NT2/D1 (cell line): ENCODE measurements at regions not wholly inside any gene's neighbourhood (a gene's known extent, or its start where the extent isn't known, plus 50 kb on each side); places are given as distances from the start of the nearest gene placed in this dataset.

Source experiments
- DNase-seq: peaks from one replicate; pipeline ENCODE4 v3.0.0-alpha.2; 2011; ENCODE audit warnings: low read depth, low spot score
- H3K27me3 ChIP-seq: 2 replicates; pipeline ENCODE4 v1.6.0; 2011; ENCODE audit warnings: mild to moderate bottlenecking; ENCODE audit not compliant: insufficient read length, insufficient read depth
- H3K36me3 ChIP-seq: 2 replicates; pipeline ENCODE4 v1.6.1; 2011; ENCODE audit warnings: mild to moderate bottlenecking, low read length, mixed read lengths; ENCODE audit not compliant: insufficient read depth, insufficient read length
- H3K4me1 ChIP-seq: 2 replicates; pipeline ENCODE4 v1.5.1; 2011; ENCODE audit not compliant: insufficient read depth, insufficient read length
- H3K4me3 ChIP-seq: 2 replicates; pipeline ENCODE4 v1.5.1; 2011; ENCODE audit warnings: low read depth; ENCODE audit not compliant: insufficient read length
- H3K9ac ChIP-seq: 2 replicates; pipeline ENCODE4 v1.6.0; 2011; ENCODE audit warnings: low read depth; ENCODE audit not compliant: insufficient read length
- H3K9me3 ChIP-seq: 2 replicates; pipeline ENCODE4 v1.5.1; 2011; ENCODE audit warnings: mild to moderate bottlenecking, low read length; ENCODE audit not compliant: insufficient read depth
- SUZ12 ChIP-seq: IDR thresholded peaks from 2 replicates; pipeline ENCODE4 v1.6.1; 2011; ENCODE audit not compliant: insufficient read length, insufficient read depth; ENCODE audit errors: extremely low read depth
- YY1 ChIP-seq: IDR thresholded peaks from 2 replicates; pipeline ENCODE4 v1.6.1; 2011; ENCODE audit not compliant: insufficient read length, insufficient read depth
- ZNF274 ChIP-seq: IDR thresholded peaks from 2 replicates; pipeline ENCODE4 v1.6.1; 2011; ENCODE audit warnings: mild to moderate bottlenecking, low read depth, low read length

DNA sequence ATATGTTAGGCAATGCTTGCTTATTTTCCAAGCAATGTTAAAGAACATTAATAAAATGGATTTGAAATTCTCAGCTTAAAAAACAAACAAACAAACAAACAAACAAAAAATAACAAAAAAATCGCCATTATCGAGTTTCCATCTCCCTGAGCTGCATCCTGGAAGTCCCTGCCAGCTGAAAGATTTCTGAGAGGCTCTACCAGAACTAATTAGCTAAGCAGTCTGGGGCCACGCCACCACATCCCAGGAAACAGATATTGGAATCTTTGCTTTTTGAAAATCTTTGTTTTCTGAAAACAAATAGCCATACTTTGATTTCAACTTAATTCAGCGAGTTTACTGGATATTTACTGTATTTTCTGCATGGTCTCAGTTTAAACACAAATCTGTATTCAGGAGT is 143.6 kb downstream of the LSMEM1 start:
- TF ChIP-seq ZNF274 (no peak), SUZ12 (no peak), YY1 (no peak)
- H3K4me3 ChIP-seq: no peak overlapping the region
- H3K4me1 ChIP-seq: no peaks in the 10 kb centered on the region

DNA sequence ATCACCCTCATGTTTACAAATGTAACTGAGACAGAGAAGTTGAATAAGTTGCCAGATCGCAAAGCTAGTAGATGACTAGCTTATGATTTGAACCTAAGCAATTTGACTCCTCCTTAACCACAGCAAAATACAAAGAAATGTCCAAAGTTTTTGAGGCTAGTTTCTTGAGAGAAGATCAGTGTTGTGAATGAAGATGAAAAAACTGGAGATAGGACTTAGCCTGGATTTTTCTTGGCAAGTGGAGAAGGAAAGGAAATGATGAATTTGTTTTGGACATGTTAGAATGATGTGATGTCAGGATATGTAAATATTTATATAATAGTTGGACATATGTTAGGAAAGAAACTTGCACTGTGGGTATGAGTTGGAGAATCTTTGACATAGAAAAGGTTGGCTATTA is 149.8 kb downstream of the LSMEM1 start:
- Histone ChIP-seq H3K9me3 (no peaks in the 10 kb centered on the region), H3K4me3 (no peak overlapping the region), H3K4me1 (no peaks in the 10 kb centered on the region), H3K9ac (no peak overlapping the region), H3K27me3 (no peaks in the 10 kb centered on the region), H3K36me3 (no peaks in the 10 kb centered on the region)
- TF ChIP-seq ZNF274 (no peak), YY1 (no peak), SUZ12 (no peak)
- no peak for DNase-seq

More for the DNA sequence above, 143.6 kb downstream of the LSMEM1 start:
- no peaks in the 10 kb centered on the region for H3K36me3 ChIP-seq
- no peak for DNase-seq
- no peaks in the 10 kb centered on the region for H3K27me3 ChIP-seq
- no peaks in the 10 kb centered on the region for H3K9me3 ChIP-seq
- H3K9ac ChIP-seq: no peak overlapping the region

- Histone ChIP-seq H3K4me3 (no peak overlapping the region), H3K4me1 (no peaks in the 10 kb centered on the region), H3K36me3 (no peaks in the 10 kb centered on the region), H3K27me3 (no peaks in the 10 kb centered on the region), H3K9me3 (no peaks in the 10 kb centered on the region), H3K9ac (no peak overlapping the region)
- no peak for DNase-seq
- TF ChIP-seq SUZ12 (no peak), YY1 (no peak), ZNF274 (no peak)
Observed at GRCh38 chr7:112634107-112634506, 153.3 kb downstream of the LSMEM1 start.

DNA sequence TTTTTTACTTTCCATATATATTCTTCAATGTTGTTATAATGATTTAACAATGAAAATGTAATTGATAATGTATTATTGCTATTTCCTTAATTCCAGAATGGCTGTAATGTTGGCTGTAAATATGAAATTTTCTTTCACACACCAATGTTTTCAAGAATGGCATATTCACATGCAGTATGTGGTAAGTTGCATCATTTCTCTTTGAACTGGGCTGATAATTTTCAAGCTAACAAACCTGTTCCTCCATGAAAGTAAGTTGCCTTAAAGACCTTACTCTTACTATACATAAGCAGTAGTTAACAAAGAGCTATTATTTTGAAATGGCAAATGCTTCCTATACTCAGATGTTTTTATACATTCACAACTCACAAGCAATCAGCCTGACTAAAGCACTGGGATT is 154.5 kb downstream of the TMEM168 start:
- no peak for DNase-seq
- Histone ChIP-seq H3K4me1 (no peaks in the 10 kb centered on the region), H3K36me3 (no peaks in the 10 kb centered on the region), H3K9ac (no peak overlapping the region), H3K27me3 (no peaks in the 10 kb centered on the region), H3K9me3 (no peaks in the 10 kb centered on the region), H3K4me3 (no peak overlapping the region)
- TF ChIP-seq ZNF274: no peak

DNA sequence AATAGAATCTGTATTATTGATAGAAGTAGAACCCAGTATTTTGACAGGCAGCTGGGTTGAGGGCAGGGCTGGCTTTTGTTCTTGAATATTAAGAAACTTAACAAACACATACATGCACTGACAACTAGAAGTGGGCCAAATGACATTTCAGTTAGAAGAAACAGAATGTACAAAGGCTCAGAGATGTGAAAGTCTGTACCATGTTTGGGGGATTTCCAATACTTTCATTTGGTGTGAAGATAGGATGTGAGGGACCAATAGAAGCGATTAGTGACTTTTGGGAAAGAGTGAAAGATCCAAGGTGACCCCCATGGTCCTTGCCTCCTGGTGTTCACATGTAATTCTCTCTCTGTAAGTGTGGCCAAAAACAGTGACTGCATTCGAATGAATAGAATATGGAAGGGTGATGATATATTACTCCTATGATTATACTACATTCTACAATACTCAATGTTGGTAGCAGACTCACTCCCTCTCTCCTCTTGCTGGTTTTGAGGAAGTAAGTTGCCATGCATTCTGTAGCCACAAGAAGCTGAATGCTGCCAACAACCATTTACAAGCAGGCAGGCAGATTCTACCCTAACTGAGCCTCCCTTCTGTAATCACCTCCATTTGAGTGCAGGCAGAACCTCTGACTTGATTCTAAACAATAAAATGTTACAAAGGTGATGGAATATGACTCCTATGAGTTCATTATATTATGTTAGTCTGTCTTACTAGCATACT is 151.4 kb downstream of the TMEM168 start:
- Histone ChIP-seq H3K9ac (no peak overlapping the region), H3K36me3 (no peaks in the 10 kb centered on the region), H3K4me3 (no peak overlapping the region), H3K27me3 (no peaks in the 10 kb centered on the region), H3K9me3 (no peaks in the 10 kb centered on the region), H3K4me1 (no peaks in the 10 kb centered on the region)
- no peak for DNase-seq
- TF ChIP-seq YY1: no peak
- TF ChIP-seq SUZ12: no peak
- no peak for TF ChIP-seq ZNF274

- no peaks in the 10 kb centered on the region for H3K9me3 ChIP-seq
- DNase-seq: no peak
- H3K4me3 ChIP-seq: no peak overlapping the region
- H3K4me1 ChIP-seq: no peaks in the 10 kb centered on the region
- TF ChIP-seq SUZ12: no peak
- no peak for TF ChIP-seq ZNF274
- no peak for TF ChIP-seq YY1
- no peaks in the 10 kb centered on the region for H3K27me3 ChIP-seq
- H3K9ac ChIP-seq: no peak overlapping the region
- H3K36me3 ChIP-seq: no peaks in the 10 kb centered on the region
Observed at GRCh38 chr7:112640685-112641084, 149.5 kb downstream of the TMEM168 start.

DNA sequence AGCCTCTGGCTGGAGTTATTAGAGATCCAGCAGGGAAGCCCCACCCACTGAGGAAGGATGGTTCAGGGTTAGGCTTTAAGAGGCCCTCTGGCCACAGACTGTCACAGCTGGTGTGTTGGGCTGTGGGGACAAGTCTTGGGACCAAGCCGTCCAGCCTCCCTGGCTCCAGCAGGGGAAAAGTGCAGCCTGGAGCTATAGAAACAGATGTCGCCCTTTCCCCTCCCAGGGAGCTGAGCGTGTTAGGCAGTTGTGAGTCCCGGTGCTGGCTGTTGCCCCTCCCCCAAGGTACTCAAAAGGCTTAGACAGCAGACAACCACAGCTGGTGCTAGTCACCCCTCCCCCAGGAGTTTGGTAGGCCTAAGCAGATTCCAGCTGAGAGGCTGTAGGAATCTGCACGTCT is 143.4 kb downstream of the TMEM168 start:
- H3K4me1 ChIP-seq: peaks cover 2% of the 10 kb centered on the region
- no peak for TF ChIP-seq SUZ12
- TF ChIP-seq ZNF274: no peak
- TF ChIP-seq YY1: no peak
- peaks cover 12% of the 10 kb centered on the region; the same call in 1 of the 2 replicates for H3K9me3 ChIP-seq
- H3K9ac ChIP-seq: no peak overlapping the region
- no peak overlapping the region for H3K4me3 ChIP-seq
- H3K36me3 ChIP-seq: no peaks in the 10 kb centered on the region
- no peaks in the 10 kb centered on the region for H3K27me3 ChIP-seq
- peak; percentile 59 for DNase-seq
